HG02678 (cell line): ENCODE measurements at regions not wholly inside any gene's neighbourhood (a gene's known extent, or its start where the extent isn't known, plus 50 kb on each side); places are given as distances from the start of the nearest gene placed in this dataset.

Experiments
- ATAC-seq: cut with Tn5 transposase; IDR thresholded peaks from one replicate; pipeline ENCODE4 v1.9.1; 2021; ENCODE audit warnings: mild to moderate bottlenecking, moderate library complexity; ENCODE audit not compliant: unreplicated experiment

GRCh38 chr9:107660976-107661375 is 171.4 kb upstream of the KLF4 start:
- no peak for ATAC-seq

DNA sequence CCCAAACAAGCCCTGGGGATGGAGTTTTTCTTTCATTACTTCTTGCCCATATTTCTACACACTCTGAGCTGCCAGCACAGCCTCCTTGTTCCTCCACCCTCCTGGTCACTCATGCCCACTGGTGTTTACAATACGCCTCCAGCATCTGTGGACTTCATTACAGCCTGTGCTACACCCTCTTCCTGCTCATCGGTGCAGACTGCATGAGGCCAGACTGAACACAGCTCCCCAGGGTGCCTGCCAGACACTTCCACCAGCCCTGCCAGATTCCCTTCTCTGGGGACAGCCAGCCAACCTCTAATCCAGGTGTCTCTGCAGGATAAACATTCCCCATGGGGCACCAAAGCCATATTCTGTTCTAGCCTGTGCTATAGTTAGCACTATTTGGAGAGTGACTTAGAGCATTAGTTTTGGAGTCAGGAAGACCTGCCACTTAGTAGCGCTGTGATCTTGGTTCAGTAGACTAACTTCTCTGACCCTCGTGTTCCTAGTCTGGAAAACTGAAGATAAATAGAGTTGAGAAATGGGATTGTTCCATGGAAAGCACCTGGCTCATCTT is 163.8 kb upstream of the KLF4 start:
- ATAC-seq: no peak

GRCh38 chr9:107650995-107651394 is 161.4 kb upstream of the KLF4 start:
- no peak for ATAC-seq

DNA sequence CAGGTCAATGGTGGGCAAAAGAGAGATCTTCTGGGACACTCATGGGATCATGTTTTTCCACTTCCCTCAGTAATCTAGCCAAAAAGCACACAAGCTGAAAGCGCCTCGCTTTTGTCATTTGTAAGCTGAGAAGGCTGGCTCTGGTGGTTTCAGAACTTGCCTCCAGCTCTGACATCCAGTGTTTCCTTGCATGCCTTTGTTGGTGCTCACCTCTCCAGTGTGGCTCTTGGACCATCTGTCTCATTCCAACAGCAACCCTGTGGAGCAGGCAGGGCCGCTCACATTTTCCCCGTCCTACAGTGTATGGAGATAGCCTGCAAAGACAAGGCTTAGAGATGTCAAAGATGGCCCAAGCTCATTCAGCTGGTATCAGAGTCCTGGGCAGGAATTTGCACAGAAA is 160.8 kb upstream of the KLF4 start:
- ATAC-seq: no peak

DNA sequence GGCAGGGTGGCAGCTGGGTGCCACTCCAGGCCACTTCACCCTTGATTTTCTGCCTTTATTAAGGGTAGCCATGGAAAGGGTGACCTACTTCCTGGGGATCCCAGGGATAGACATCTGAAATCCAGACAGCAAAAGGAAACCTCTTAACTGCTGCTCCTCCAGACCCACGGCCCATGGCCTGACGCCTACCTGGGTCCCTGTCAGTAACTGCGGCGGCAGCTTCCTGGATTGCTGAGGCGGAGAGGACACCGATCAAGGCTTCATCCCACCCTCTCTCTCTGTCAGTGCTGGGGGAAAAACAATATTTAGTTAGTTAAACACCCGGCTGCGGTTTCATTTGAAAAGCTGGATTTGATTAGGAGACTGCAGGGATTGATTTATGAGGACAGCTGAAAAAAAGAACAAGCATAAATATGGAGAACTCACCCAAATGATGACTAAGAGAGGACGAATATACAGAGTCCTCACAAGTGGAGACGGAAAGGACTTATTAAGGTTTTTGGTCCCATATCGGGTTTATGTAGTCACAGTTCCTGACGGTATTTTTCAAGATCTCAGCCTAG is 158.7 kb upstream of the KLF4 start:
- ATAC-seq: no peak

- no peak for ATAC-seq
Measured at GRCh38 chr9:107647611-107648010, 158.0 kb upstream of the KLF4 start.

GRCh38 chr9:107647141-107647540 is 157.6 kb upstream of the KLF4 start:
- ATAC-seq: no peak

GRCh38 chr9:107645464-107645833 is 155.9 kb upstream of the KLF4 start:
- no peak for ATAC-seq

DNA sequence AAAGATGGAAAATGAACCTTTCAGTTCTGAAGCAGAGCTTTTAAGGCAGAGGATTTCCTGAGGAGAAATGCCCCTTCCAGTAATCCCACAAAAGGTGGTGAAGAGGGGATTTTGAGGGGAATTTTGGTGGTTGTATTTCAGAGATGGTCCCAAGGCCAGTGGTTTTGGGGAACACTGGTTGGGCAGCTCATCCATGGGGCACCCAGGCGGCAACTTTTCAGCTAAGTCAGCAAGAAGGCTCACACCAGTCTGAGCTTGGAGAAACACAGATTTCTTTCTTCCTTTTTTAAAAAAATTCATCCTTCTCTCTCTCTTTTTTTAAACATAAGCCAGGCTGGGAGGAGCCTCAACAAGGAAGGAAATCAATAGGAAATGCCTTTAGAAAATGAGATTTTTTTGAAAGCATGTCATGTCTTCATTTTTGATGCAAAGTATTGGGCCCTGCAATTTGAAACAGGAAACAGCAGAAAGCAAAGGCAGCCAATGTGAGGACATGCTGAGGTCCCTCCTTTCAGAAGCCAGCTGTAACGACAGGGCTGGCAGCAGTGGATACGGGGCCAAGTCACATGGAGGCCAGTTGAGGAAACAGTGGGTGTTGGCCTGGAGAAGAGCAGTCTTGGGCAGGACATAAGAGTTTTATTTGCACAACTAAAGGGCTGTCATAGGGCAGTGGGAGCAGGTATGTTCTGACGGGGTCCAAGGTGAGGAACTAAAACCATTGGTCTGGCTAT is 155.3 kb upstream of the KLF4 start:
- ATAC-seq: no peak

GRCh38 chr9:107639426-107639825 is 149.9 kb upstream of the KLF4 start:
- no peak for ATAC-seq

- no peak for ATAC-seq
Measured at GRCh38 chr9:107638521-107639310, 149.1 kb upstream of the KLF4 start.

GRCh38 chr9:107637421-107638420 is 148.2 kb upstream of the KLF4 start:
- no peak for ATAC-seq

GRCh38 chr9:107636571-107637381 is 147.2 kb upstream of the KLF4 start:
- ATAC-seq: no peak

DNA sequence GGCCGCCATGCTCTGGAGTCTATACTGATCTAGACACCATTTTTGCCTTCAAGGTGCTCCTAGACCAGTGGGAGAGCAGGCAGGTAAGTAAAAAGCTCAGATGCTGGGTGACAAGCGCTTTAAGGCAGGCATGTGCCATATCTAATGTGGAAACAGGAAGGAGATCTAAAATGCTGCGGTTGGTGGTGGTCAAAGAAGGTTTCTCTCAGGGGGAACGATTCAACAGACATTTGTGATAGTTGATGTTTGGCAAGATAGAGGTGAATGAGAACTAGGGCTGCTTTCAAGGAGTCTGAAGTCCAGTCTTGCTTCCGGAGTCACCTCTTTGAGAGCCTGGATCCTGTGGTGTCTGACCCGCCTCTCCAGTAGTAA is 146.2 kb upstream of the KLF4 start:
- no peak for ATAC-seq

DNA sequence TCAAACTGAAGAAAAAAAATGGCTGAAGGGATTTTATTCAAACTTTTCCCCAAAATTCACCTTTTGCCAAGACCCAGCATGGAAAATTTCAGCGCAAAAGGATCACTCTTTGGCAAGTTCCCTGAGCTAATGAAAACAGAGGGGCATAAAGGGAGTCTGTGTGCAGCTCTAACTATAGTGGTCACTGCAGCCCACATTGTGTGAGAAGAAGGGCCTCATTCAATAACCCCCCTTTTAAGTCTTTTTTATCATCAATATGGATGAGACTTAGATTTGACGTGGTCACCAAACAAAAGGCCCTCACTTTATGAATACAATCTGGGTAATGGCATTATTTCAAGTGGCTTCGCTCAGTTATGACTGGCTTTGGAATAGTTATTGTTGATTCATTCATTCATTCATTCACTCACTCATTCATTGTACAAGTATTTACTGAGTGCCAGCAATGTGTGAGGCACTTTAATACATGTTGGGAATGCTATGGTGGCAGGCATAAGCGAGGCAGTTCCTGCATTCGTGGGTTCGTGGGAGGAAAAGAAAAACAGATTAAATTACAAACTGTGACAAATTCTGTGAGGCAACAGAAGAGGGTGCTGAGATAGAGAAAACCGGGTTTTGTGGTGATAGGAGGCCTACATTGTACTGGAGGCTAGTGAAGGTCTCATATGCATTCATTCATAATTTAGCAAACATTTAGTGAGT is 145.7 kb upstream of the KLF4 start:
- no peak for ATAC-seq

DNA sequence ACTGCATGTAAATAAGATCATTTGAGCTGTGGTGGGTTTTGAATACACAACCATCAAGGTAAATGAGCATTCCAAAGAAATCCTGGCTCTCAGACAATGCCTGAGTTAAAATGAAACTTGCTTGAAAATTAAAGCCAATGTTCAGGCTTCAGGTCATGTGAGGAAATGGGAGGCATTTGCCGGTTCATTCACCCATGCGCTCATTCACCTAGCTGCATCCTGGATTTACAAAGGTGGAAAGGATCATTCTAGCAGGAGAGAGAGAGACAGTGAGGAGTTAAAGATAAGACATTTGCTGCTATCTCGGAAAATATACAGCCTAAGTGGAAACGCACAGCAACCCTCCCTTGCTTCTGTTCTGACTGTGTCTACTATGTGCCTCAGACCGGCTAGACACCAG is 143.8 kb upstream of the KLF4 start:
- no peak for ATAC-seq

DNA sequence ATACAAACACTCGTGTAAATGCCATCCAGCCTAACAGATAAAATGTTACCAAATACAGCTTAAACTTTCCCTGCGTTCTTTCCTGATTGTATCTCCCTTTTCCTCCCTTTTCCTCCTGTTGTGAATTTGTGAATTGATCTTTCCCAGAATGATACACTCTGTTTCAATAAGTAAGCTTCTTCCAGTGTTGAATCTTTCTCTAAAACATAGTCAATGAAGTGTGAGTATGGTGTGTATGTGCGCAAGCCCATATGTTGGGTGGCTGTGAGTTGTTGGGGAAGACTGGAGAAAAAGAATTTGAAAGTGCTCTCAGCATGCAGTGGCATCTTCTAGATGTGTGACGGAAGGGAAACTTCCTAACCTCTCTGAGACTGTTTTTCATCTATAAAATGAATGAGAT is 143.1 kb upstream of the KLF4 start:
- ATAC-seq: no peak

DNA sequence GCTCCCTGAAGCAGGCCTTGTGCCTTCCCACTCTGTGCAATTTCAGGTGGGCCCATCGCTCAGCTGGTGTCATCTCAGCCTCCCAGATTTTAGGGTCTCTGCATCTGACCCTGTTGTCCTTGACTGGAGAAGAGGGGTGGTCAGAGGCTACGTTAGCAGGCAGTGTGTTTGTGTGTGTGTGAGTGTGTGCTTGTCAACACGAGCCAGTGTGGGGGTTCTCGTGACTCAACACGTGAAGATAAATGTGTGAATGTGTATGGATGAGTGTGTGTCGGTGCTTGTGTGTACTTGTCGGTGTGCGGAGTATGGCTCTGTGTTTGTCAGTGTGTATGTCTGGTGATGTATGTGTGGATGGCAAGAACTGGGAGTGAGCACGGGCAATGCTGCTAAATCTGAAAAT is 142.6 kb upstream of the KLF4 start:
- ATAC-seq: no peak

- ATAC-seq: no peak
Measured at GRCh38 chr9:107631788-107632187, 142.2 kb upstream of the KLF4 start.
